Colonic mucosa (tissue), 4 donors: ENCODE measurements at regions not wholly inside any gene's neighbourhood (a gene's known extent, or its start where the extent isn't known, plus 50 kb on each side); places are given as distances from the start of the nearest gene placed in this dataset.

Source experiments
- DNase-seq: peaks from one replicate; pipeline ENCODE4 v3.0.0-alpha.2; 2020
- H3K27ac ChIP-seq: fragments of 200-600 bp; one replicate; pipeline ENCODE4 v1.8.0; 2021
- H3K27me3 ChIP-seq: fragments of 200-600 bp; one replicate; pipeline ENCODE4 v1.8.0; 2021
- H3K36me3 ChIP-seq: fragments of 200-600 bp; one replicate; pipeline ENCODE4 v1.8.0; 2021
- H3K4me1 ChIP-seq: fragments of 200-600 bp; one replicate; pipeline ENCODE4 v1.8.0; 2021; ENCODE audit warnings: mild to moderate bottlenecking
- H3K4me3 ChIP-seq: fragments of 200-600 bp; one replicate; pipeline ENCODE4 v1.8.0; 2021
- H3K9ac ChIP-seq, 2 donors: one replicate each; pipeline ENCODE4 v1.7.0; 2013; ENCODE audit warnings: control low read depth in 2 of 2, low read depth in 2 of 2, low read length in 2 of 2
- H3K9me3 ChIP-seq: fragments of 200-600 bp; one replicate; pipeline ENCODE4 v1.8.0; 2021
- intact Hi-C: fragments of 100-400 bp; cut with DNase I; formaldehyde crosslinking; loops from one replicate; pipeline ENCODE4 v1.14.1; 2022
- TF ChIP-seq, protein P1 (sequence below): fragments of 200-600 bp; IDR thresholded peaks from one replicate; pipeline ENCODE4 v1.8.0; 2022; ENCODE audit warnings: antibody characterized with exemption, mild to moderate bottlenecking
- donor health status: healthy.
- donor health status: DM: no; HTN: no; CAD: no.
- donor health status: DM: no; HTN: no; CAD: no.

DNA sequence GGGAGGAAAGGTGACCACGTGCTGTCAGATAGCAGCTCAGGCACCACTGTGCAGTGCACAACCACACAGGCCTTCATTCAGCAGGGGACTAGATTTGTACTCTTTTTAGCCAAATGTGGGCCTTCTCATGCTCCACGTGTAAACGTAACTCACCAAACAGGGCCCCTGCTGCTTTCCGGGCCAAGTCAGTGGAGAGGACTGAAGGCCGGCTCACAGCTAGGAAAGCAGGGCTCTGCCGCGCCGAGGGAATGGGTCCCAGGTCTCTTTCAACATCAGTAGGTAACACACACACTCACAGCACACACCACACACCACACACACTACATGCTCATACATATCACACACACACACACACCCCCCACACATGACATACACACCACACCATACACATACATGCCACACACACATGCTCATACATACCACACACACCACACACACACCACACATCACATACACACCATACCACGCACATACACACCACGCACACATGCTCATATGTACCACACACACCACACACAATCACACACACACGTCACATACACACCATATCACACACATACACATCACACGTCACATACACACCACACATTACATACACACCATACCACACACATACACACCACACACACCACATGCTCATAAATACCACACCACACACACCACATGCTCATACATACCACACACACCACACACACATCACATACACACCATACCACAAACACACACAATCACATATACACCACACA lies 124.0 kb upstream of the ERG start:
- Histone ChIP-seq H3K36me3 (no peaks in the 10 kb centered on the region), H3K4me1 (no peaks in the 10 kb centered on the region), H3K9ac (no peak overlapping the region), H3K27me3 (no peaks in the 10 kb centered on the region), H3K9me3 (no peaks in the 10 kb centered on the region), H3K4me3 (no peak overlapping the region), H3K27ac (no peak overlapping the region)
- DNase-seq, result no peak
- TF ChIP-seq, protein P1, sequence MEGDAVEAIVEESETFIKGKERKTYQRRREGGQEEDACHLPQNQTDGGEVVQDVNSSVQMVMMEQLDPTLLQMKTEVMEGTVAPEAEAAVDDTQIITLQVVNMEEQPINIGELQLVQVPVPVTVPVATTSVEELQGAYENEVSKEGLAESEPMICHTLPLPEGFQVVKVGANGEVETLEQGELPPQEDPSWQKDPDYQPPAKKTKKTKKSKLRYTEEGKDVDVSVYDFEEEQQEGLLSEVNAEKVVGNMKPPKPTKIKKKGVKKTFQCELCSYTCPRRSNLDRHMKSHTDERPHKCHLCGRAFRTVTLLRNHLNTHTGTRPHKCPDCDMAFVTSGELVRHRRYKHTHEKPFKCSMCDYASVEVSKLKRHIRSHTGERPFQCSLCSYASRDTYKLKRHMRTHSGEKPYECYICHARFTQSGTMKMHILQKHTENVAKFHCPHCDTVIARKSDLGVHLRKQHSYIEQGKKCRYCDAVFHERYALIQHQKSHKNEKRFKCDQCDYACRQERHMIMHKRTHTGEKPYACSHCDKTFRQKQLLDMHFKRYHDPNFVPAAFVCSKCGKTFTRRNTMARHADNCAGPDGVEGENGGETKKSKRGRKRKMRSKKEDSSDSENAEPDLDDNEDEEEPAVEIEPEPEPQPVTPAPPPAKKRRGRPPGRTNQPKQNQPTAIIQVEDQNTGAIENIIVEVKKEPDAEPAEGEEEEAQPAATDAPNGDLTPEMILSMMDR, result no peak
- intact Hi-C loops, result no loop called here

GRCh38 chr21:38622827-38623209 lies 124.5 kb upstream of the ERG start:
- TF ChIP-seq, protein P1, result no peak
- Histone ChIP-seq H3K36me3 (no peaks in the 10 kb centered on the region), H3K4me3 (no peak overlapping the region), H3K27me3 (no peaks in the 10 kb centered on the region), H3K27ac (no peak overlapping the region), H3K4me1 (no peaks in the 10 kb centered on the region), H3K9ac (no peak overlapping the region), H3K9me3 (no peaks in the 10 kb centered on the region)
- DNase-seq, result no peak
- intact Hi-C loops, result no loop called here

- H3K4me3 ChIP-seq, result no peak overlapping the region
- intact Hi-C loops, result no loop called here
- no peaks in the 10 kb centered on the region for H3K27me3 ChIP-seq
Measured at GRCh38 chr21:38623552-38623951, 125.3 kb upstream of the ERG start.

DNA sequence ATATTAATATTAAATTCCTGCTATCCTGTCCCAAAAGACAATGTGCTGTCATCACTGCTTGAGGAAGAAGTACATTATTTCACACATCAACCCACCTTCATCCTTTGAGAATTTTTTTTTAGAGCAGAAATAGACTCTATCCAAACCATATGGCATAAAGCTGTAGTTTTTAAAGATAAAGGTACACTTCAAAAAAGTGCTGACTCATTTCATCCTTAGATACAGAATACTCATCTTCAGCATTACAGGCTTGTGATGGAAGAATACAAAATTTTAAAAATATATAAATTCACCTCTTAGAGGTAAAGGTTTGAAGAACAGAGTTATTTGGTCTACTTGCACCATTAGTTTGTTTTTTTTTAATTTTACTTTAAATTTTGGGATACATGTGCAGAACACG lies 126.7 kb upstream of the ERG start:
- DNase-seq, result no peak
- Histone ChIP-seq H3K4me1 (no peaks in the 10 kb centered on the region), H3K9me3 (no peaks in the 10 kb centered on the region), H3K36me3 (no peaks in the 10 kb centered on the region), H3K27me3 (no peaks in the 10 kb centered on the region), H3K27ac (no peak overlapping the region), H3K4me3 (no peak overlapping the region), H3K9ac (no peak overlapping the region)
- TF ChIP-seq, protein P1, result no peak
- intact Hi-C loops, result no loop called here

More at GRCh38 chr21:38623552-38623951, 125.3 kb upstream of the ERG start:
- Histone ChIP-seq H3K4me1 (no peaks in the 10 kb centered on the region), H3K9me3 (no peaks in the 10 kb centered on the region), H3K36me3 (no peaks in the 10 kb centered on the region), H3K9ac (no peak overlapping the region), H3K27ac (no peak overlapping the region)
- DNase-seq, result no peak
- TF ChIP-seq, protein P1, result no peak

- Histone ChIP-seq H3K27me3 (no peaks in the 10 kb centered on the region), H3K4me3 (no peak overlapping the region), H3K4me1 (no peaks in the 10 kb centered on the region), H3K9ac (no peak overlapping the region), H3K36me3 (no peaks in the 10 kb centered on the region), H3K9me3 (no peaks in the 10 kb centered on the region), H3K27ac (no peak overlapping the region)
- intact Hi-C loops, result no loop called here
- DNase-seq, result no peak
- TF ChIP-seq, protein P1, result no peak
Measured at GRCh38 chr21:38626306-38626705, 128.0 kb upstream of the ERG start.
